DMS79 (cell line): ENCODE measurements at regions not wholly inside any gene's neighbourhood (a gene's known extent, or its start where the extent isn't known, plus 50 kb on each side); places are given as distances from the start of the nearest gene placed in this dataset.
"Not testable (repeated sequence)": the region's sequence is repeated elsewhere in the genome, so short reads cannot be mapped to it uniquely, and the experiment has no call there.

ENCODE experiments used
- DNase-seq: peaks from one replicate; lab custom pipeline; 2025; lab: John Stamatoyannopoulos, UW

- DNase-seq = no peak
Observed at GRCh38 chr5:71907001-71907588, 188.0 kb downstream of the CARTPT start.

- DNase-seq = no peak
Observed at GRCh38 chr5:71907608-71908145, 188.6 kb downstream of the CARTPT start.

- DNase-seq = no peak
Observed at GRCh38 chr5:71910741-71911140, 191.7 kb downstream of the CARTPT start.

- DNase-seq = no peak
Observed at GRCh38 chr5:71912021-71912420, 192.9 kb downstream of the CARTPT start.

- no peak for DNase-seq
Observed at GRCh38 chr5:71914281-71914680, 193.0 kb upstream of the MAP1B start.

- DNase-seq = no peak
Observed at GRCh38 chr5:71922584-71923106, 184.6 kb upstream of the MAP1B start.

GRCh38 chr5:71923755-71924154, 183.5 kb upstream of the MAP1B start:
- DNase-seq = no peak

GRCh38 chr5:71924325-71924724, 182.9 kb upstream of the MAP1B start:
- DNase-seq = no peak

GRCh38 chr5:71924980-71925379, 182.3 kb upstream of the MAP1B start:
- no peak for DNase-seq

GRCh38 chr5:71925608-71926091, 181.6 kb upstream of the MAP1B start:
- no peak for DNase-seq

GRCh38 chr5:71929003-71929402, 178.3 kb upstream of the MAP1B start:
- DNase-seq = no peak

- DNase-seq = not testable (repeated sequence)
Observed at GRCh38 chr5:71930554-71930953, 176.7 kb upstream of the MAP1B start.

- peak; percentile 56 for DNase-seq
Observed at GRCh38 chr5:71932131-71932654, 175.1 kb upstream of the MAP1B start.

GRCh38 chr5:71932655-71933338, 174.5 kb upstream of the MAP1B start:
- DNase-seq = peak; percentile 39

GRCh38 chr5:71934322-71934721, 173.0 kb upstream of the MAP1B start:
- no peak for DNase-seq

- DNase-seq = no peak
Observed at GRCh38 chr5:71937921-71938698, 169.2 kb upstream of the MAP1B start.

GRCh38 chr5:71938895-71939294, 168.4 kb upstream of the MAP1B start:
- peak; percentile 26 for DNase-seq

GRCh38 chr5:71939452-71940230, 167.6 kb upstream of the MAP1B start:
- no peak for DNase-seq

GRCh38 chr5:71943874-71944273, 163.4 kb upstream of the MAP1B start:
- no peak for DNase-seq

GRCh38 chr5:71945436-71945835, 161.8 kb upstream of the MAP1B start:
- no peak for DNase-seq

GRCh38 chr5:71946343-71947030, 160.8 kb upstream of the MAP1B start:
- DNase-seq = no peak
